Fibroblast of mammary gland (primary cell): ENCODE measurements at regions not wholly inside any gene's neighbourhood (a gene's known extent, or its start where the extent isn't known, plus 50 kb on each side); places are given as distances from the start of the nearest gene placed in this dataset.

Experiments
- DNase-seq: peaks from one replicate; pipeline ENCODE4 v3.0.0-alpha.2; 2010; ENCODE audit warnings: low read depth
- H3K4me3 ChIP-seq: 2 replicates; pipeline ENCODE4 v1.5.1; 2011; ENCODE audit warnings: low read depth, mild to moderate bottlenecking, low read length, moderate library complexity; ENCODE audit not compliant: control insufficient read depth
- CTCF ChIP-seq: conservative IDR thresholded peaks from 2 replicates; pipeline ENCODE4 v1.5.1; 2011; ENCODE audit warnings: low read depth, low read length, inconsistent platforms; ENCODE audit not compliant: control insufficient read depth, insufficient read depth

GRCh38 chr4:123788577-123788976 lies 392.0 kb downstream of the SPRY1 start:
- no peak for TF ChIP-seq CTCF

GRCh38 chr4:123790681-123791080 lies 394.1 kb downstream of the SPRY1 start:
- no peak for TF ChIP-seq CTCF
- no peak overlapping the region for H3K4me3 ChIP-seq
- DNase-seq, result no peak

More at GRCh38 chr4:123788577-123788976, 392.0 kb downstream of the SPRY1 start:
- DNase-seq, result peak; percentile 55
- no peak overlapping the region for H3K4me3 ChIP-seq

- TF ChIP-seq CTCF, result no peak
- no peak for DNase-seq
- no peak overlapping the region for H3K4me3 ChIP-seq
These were observed 405.6 kb downstream of the SPRY1 start for GRCh38 chr4:123802082-123802645.

- H3K4me3 ChIP-seq, result no peak overlapping the region
- DNase-seq, result no peak
- TF ChIP-seq CTCF, result no peak
These were observed 406.3 kb downstream of the SPRY1 start for GRCh38 chr4:123802933-123803332.

GRCh38 chr4:123804196-123804721 lies 407.7 kb downstream of the SPRY1 start:
- DNase-seq, result no peak
- no peak for TF ChIP-seq CTCF
- H3K4me3 ChIP-seq, result no peak overlapping the region

- H3K4me3 ChIP-seq, result no peak overlapping the region
- TF ChIP-seq CTCF, result no peak
- DNase-seq, result no peak
These were observed 409.5 kb downstream of the SPRY1 start for GRCh38 chr4:123806056-123806455.
